ENCODE measurements at regions not wholly inside any gene's neighbourhood (a gene's known extent, or its start where the extent isn't known, plus 50 kb on each side); places are given as distances from the start of the nearest gene placed in this dataset.

DNA sequence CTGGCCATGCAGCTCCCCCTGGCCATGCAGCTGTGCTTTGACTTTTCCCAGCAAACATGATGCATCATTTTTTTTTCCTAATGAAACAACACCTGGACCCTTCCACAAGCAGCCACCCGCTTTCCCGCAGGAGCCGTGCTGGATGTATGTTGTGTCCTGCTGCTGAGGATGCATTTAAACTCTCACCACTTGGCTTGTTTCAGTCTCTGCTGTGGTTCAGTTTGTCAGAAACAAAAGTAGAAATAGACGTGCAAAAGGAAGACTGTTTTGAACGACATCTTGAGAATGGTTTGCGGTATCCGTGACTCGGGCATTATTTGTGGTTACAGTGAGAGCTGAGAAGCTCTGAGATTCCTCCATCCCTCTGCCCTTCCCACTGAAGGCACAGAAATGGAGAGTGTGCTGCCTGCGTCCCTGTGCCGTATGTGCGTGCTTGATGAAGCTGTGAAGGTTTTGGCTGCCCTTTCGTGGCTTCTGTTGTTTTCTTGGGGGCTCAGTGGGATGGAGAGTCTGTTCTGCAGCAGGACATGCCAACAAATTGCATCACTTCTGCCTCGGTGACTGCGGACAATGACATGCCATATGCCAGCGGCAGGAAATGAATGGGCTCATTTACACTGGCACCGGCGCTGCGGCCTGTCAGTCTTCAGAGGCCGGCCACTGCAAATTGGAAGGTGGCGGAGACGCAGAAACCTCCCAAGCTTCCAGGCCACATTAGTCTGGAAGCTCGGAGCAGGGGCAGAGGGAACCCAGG, 417.7 kb upstream of the SALL3 start:
- DNase-seq (ENCODE audit: low spot score) (no peak), ATAC-seq (ENCODE audit: low FRiP score) (no peak)
- TF ChIP-seq, protein P1, sequence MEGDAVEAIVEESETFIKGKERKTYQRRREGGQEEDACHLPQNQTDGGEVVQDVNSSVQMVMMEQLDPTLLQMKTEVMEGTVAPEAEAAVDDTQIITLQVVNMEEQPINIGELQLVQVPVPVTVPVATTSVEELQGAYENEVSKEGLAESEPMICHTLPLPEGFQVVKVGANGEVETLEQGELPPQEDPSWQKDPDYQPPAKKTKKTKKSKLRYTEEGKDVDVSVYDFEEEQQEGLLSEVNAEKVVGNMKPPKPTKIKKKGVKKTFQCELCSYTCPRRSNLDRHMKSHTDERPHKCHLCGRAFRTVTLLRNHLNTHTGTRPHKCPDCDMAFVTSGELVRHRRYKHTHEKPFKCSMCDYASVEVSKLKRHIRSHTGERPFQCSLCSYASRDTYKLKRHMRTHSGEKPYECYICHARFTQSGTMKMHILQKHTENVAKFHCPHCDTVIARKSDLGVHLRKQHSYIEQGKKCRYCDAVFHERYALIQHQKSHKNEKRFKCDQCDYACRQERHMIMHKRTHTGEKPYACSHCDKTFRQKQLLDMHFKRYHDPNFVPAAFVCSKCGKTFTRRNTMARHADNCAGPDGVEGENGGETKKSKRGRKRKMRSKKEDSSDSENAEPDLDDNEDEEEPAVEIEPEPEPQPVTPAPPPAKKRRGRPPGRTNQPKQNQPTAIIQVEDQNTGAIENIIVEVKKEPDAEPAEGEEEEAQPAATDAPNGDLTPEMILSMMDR (IDR thresholded peaks at IDR 0.05), result no peak

DNA sequence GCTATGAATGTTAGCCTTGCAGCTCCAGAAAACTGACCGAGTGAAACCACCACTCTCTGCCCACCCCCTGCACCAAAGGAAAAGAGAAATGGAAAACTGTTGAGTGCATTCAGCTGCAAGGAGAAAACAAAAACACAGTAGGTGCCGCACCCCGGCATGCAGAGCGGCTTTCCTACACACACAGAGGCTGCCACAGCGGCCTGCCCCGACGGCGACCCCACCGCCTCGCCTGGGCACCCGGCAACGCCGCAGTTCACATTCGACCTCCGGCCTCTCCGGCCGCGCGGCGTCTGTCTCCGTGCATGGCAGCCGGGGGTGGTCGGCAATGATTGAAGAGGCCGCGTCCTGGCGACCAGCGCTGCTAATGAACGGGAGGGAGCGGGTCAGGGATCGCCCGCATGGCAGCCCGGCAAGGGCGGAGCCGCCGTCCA, 417.1 kb upstream of the SALL3 start:
- TF ChIP-seq, protein P1 (IDR thresholded peaks at IDR 0.05), result no peak
- DNase-seq (ENCODE audit: low spot score), result no peak
- ATAC-seq (ENCODE audit: low FRiP score), result no peak

DNA sequence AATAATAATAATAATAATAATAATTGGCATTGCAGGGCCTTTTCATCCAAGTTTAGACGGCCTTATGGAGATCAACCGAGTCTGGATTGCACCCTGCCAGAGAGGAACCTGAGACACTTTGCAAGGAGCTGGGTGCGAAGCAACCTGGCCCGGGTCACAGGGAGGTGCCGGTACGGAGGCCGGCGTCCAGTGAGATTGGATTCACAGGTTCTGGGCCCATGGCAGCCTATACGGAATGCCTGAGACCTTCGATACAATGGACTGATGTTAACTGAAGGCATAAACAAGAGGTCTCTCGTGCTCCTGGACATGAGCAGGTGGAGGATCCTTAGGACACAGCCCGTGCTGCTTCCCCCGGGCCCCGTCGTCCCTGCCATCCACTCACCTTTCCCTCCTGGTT, 416.5 kb upstream of the SALL3 start:
- TF ChIP-seq, protein P1 (IDR thresholded peaks at IDR 0.05), result no peak

DNA sequence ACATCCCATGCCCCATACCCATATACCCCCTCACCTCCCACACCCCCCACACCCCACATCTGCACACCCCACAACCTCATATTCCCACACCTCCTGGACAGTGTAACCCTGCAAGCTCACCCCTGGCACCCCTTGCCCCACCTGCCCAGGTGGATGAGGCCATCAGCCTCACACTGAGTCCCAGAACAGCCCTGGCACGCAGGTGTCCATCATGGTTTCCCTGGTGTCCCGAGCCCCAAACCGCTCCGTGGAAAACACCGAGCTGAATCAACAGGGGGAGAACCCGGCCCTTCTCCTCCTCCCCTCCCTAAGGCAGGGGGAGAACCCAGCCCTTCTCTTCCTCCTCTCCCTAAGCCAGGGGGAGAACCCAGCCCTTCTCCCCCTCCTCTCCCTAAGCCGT, 415.6 kb upstream of the SALL3 start:
- ATAC-seq (ENCODE audit: low FRiP score) (no peak), DNase-seq (ENCODE audit: low spot score) (no peak)
- TF ChIP-seq, protein P1 (IDR thresholded peaks at IDR 0.05), result no peak

More for the DNA sequence above, 416.5 kb upstream of the SALL3 start:
- ATAC-seq (ENCODE audit: low FRiP score) (no peak), DNase-seq (ENCODE audit: low spot score) (no peak)

DNA sequence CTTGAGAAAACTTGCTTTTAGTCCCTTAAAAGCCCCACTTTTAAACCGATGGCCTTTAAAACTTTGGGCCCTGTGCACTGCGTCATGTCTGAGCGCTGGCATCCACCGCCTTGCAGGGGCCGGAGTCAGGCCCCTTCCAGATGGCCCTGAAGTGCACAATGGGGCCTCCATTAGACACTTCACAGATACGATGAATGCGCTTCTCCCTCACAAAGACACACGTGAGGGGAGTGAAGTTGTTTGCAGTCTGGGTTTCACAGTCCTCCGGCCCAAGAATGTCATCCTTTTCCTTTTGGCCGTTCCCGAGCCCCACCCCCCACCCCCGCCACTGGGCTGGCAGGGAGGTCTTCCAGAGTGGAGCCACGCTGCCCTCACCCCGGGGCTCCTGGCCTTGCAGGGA, 415.1 kb upstream of the SALL3 start:
- DNase-seq (ENCODE audit: low spot score) (no peak), ATAC-seq (ENCODE audit: low FRiP score) (no peak)
- TF ChIP-seq, protein P1 (IDR thresholded peaks at IDR 0.05), result no peak

DNA sequence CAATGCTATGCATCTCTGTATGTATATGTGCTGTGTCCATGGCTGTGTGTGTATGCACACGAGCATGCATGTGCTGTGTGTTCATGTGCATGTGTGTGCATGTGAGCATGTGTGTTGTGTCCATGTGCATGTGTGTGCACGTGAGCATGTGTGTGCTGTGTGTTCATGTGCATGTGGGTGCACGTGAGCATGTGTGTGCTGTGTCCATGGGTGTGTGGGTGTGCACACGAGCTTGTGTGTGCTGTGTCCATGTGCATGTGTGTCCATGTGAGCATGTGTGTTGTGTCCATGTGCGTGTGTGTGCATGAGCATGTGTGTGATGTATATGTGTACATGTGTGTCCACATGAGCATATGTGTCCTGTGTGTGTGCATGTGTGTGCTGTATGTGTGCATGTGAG, 414.4 kb upstream of the SALL3 start:
- TF ChIP-seq, protein P1 (IDR thresholded peaks at IDR 0.05), result no peak
- no peak for ATAC-seq (ENCODE audit: low FRiP score)

DNA sequence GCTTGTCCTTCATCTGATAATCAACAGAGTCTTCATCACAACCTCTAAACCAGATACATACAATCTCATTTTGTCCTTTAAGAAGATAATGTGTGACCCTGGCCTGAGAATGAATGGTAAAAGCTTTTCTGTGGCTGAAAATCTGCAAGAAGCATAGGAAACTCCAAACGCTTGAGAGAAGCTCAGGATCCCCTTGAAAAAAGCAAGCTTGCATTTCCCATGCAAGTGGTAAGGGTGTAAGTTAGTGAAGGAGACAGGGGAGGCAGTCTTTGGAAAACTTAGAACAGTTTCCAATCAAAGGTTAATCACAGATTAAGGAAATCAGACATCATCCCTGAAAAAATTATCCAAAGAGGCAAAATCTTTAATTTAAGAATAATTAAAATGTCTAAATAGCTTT, 413.6 kb upstream of the SALL3 start:
- ATAC-seq (ENCODE audit: low FRiP score), result no peak
- TF ChIP-seq, protein P1 (IDR thresholded peaks at IDR 0.05), result no peak

More for the DNA sequence above, 414.4 kb upstream of the SALL3 start:
- DNase-seq (ENCODE audit: low spot score), result no peak

More for the DNA sequence above, 413.6 kb upstream of the SALL3 start:
- no peak for DNase-seq (ENCODE audit: low spot score)

Data from omental fat pad (tissue), 3 donors.